ENCODE measurements at regions not wholly inside any gene's neighbourhood (a gene's known extent, or its start where the extent isn't known, plus 50 kb on each side); places are given as distances from the start of the nearest gene placed in this dataset.

- no peak for DNase-seq (ENCODE audit: low spot score in 2 of 2)
- no peak for ATAC-seq
These were observed 99.2 kb downstream of the C12orf50 start for GRCh38 chr12:87930033-87930432.

GRCh38 chr12:87929346-87929745 lies 99.9 kb downstream of the C12orf50 start:
- DNase-seq (ENCODE audit: low spot score in 2 of 2) (no peak), ATAC-seq (no peak)
- no peaks in the 10 kb centered on the region for H3K36me3 Mint-ChIP-seq
- no peak overlapping the region for H3K27ac Mint-ChIP-seq
- H3K9me3 Mint-ChIP-seq, result peaks cover 4 to 9% of the 10 kb centered on the region in 2 donors

More at GRCh38 chr12:87930033-87930432, 99.2 kb downstream of the C12orf50 start:
- no peaks in the 10 kb centered on the region for H3K36me3 Mint-ChIP-seq
- no peak overlapping the region for H3K27ac Mint-ChIP-seq
- H3K9me3 Mint-ChIP-seq, result peaks cover 4 to 9% of the 10 kb centered on the region in 2 donors

DNA sequence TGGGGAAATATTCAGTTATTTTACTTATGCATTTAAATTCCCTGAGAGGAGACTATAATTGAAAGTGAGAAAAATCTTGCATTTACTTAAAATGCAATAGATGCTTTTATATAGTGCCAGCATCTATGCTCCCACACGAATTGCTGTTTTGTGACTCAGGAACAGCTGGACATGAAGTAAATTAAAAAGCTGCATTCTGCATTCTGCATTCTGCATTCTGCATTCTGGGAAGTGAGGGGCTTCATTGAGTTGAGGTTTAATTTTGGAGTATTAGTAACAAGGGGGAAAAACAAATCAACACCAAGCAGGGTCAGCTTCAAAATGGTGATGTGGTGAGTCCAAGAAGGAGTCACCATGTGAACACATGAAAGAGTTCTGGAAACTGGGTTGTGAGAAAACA lies 101.2 kb downstream of the C12orf50 start:
- Mint-ChIP-seq H3K9me3 (peaks cover 0 to 4% of the 10 kb centered on the region in 2 donors), H3K36me3 (no peaks in the 10 kb centered on the region), H3K27ac (no peak overlapping the region)
- DNase-seq (ENCODE audit: low spot score in 2 of 2) (no peak), ATAC-seq (no peak)

DNA sequence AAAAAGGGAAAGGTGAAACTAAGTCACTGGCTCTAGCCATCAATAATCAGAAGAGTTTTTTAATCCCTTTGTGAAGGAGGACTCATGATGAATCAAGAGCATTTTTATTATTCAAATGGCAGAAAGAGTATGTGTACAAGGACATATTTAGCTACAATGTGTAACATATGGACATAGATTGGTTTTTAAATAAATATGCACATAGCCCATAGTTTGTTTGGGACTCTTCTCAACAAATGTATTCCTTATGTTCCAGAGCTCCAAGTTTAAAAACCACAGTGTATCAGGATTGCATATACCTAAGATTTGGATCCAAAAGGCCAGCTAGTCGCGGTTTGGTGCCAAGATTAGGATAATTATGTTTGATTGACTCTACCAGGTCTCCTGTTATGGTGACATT lies 104.2 kb downstream of the C12orf50 start:
- H3K36me3 Mint-ChIP-seq, result no peaks in the 10 kb centered on the region

GRCh38 chr12:87924149-87924548 lies 105.1 kb downstream of the C12orf50 start:
- H3K27ac Mint-ChIP-seq, result no peak overlapping the region
- H3K36me3 Mint-ChIP-seq, result no peaks in the 10 kb centered on the region
- H3K9me3 Mint-ChIP-seq, result peaks cover 0 to 4% of the 10 kb centered on the region in 2 donors
- DNase-seq (ENCODE audit: low spot score in 2 of 2) (no peak), ATAC-seq (no peak)

More for the DNA sequence above, 104.2 kb downstream of the C12orf50 start:
- no peak for DNase-seq (ENCODE audit: low spot score in 2 of 2)
- H3K9me3 Mint-ChIP-seq, result peaks cover 0 to 4% of the 10 kb centered on the region in 2 donors
- H3K27ac Mint-ChIP-seq, result no peak overlapping the region
- ATAC-seq, result no peak

- Mint-ChIP-seq H3K9me3 (no peaks in the 10 kb centered on the region), H3K27ac (no peak overlapping the region), H3K36me3 (no peaks in the 10 kb centered on the region)
- ATAC-seq (no peak), DNase-seq (ENCODE audit: low spot score in 2 of 2) (no peak)
These were observed 105.8 kb downstream of the C12orf50 start for GRCh38 chr12:87923361-87923760.

DNA sequence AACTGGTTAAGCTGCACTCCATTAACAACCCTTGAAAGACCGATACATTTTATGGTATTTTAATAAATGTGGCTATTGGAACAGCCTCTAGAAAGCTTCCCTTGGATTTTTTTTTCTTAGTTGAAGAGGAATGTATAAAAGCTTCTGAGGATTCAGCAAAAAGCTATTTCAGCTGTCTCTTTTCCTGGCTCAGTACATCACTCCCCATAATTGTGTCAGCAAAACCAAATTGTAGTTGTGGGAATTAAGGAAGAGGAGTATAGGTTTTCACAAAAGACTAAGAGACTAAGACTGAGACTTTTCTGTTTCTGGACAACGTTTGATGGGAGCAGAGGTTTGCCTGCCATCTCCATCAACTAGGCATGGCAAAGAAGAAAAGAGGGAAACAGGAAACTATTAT lies 106.5 kb downstream of the C12orf50 start:
- H3K9me3 Mint-ChIP-seq, result no peaks in the 10 kb centered on the region
- DNase-seq (ENCODE audit: low spot score in 2 of 2) (no peak), ATAC-seq (no peak)
- H3K36me3 Mint-ChIP-seq, result no peaks in the 10 kb centered on the region
- H3K27ac Mint-ChIP-seq, result no peak overlapping the region

GRCh38 chr12:87921621-87922020 lies 107.6 kb downstream of the C12orf50 start:
- ATAC-seq (no peak), DNase-seq (ENCODE audit: low spot score in 2 of 2) (no peak)
- Mint-ChIP-seq H3K9me3 (no peaks in the 10 kb centered on the region), H3K36me3 (no peaks in the 10 kb centered on the region), H3K27ac (no peak overlapping the region)

- peaks cover 4 to 7% of the 10 kb centered on the region in 2 donors for H3K9me3 Mint-ChIP-seq
- H3K36me3 Mint-ChIP-seq, result no peaks in the 10 kb centered on the region
- no peak overlapping the region for H3K27ac Mint-ChIP-seq
These were observed 109.1 kb downstream of the C12orf50 start for GRCh38 chr12:87920139-87920538.

GRCh38 chr12:87901457-87901856 lies 127.7 kb downstream of the C12orf50 start:
- Mint-ChIP-seq H3K27ac (no peak overlapping the region), H3K9me3 (peaks cover 0 to 2% of the 10 kb centered on the region in 2 donors), H3K36me3 (no peaks in the 10 kb centered on the region)
- no peak for DNase-seq (ENCODE audit: low spot score in 2 of 2)
- no peak for ATAC-seq

More at GRCh38 chr12:87920139-87920538, 109.1 kb downstream of the C12orf50 start:
- DNase-seq (ENCODE audit: low spot score in 2 of 2) (no peak), ATAC-seq (no peak)

DNA sequence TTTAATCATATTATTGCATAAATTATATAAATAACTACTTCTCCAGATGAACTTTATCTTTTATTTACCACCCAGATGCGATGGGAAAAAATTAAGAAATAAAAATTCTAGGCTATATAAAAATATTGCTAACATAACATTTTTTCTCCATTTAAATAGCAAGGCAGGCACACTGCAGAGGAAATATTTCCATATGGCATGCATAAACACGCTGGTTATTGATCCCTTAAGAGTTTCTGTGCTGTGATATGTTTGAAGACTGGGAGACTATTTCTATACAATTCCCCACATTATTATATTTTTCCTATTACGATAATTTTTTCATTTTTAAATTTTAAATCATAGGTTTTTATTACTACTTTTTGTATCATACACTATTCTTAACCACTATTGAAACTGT lies 131.5 kb downstream of the C12orf50 start:
- DNase-seq (ENCODE audit: low spot score in 2 of 2) (no peak), ATAC-seq (no peak)
- Mint-ChIP-seq H3K9me3 (peaks cover 0 to 6% of the 10 kb centered on the region in 2 donors), H3K27ac (no peak overlapping the region), H3K36me3 (no peaks in the 10 kb centered on the region)

DNA sequence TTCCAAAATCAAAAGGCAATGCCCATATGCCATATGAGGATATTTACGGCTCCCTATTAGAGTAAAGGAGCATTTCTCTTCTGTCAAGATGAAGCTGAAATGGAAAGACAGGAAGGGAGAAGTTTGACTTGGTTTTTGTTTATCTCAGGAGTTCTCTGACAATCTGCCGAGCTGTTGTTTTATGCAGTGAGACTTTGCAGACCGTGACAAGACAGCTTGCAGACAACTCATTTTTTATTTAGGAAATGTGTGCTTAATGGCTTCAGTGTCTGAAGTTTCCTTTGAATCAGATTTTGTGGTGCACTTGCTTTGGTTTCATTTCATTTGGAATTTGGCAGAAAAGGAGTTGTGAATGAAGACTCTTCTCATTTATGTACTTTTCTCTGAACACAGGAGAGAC lies 145.4 kb downstream of the C12orf50 start:
- H3K27ac Mint-ChIP-seq, result no peak overlapping the region
- H3K9me3 Mint-ChIP-seq, result peaks cover 0 to 4% of the 10 kb centered on the region in 2 donors
- ATAC-seq, result no peak
- DNase-seq (ENCODE audit: low spot score in 2 of 2), result no peak
- no peaks in the 10 kb centered on the region for H3K36me3 Mint-ChIP-seq

GRCh38 chr12:87879141-87879540 lies 150.1 kb downstream of the C12orf50 start:
- Mint-ChIP-seq H3K27ac (no peak overlapping the region), H3K9me3 (peaks cover 0 to 4% of the 10 kb centered on the region in 2 donors), H3K36me3 (no peaks in the 10 kb centered on the region)
- DNase-seq (ENCODE audit: low spot score in 2 of 2) (no peak), ATAC-seq (no peak)

DNA sequence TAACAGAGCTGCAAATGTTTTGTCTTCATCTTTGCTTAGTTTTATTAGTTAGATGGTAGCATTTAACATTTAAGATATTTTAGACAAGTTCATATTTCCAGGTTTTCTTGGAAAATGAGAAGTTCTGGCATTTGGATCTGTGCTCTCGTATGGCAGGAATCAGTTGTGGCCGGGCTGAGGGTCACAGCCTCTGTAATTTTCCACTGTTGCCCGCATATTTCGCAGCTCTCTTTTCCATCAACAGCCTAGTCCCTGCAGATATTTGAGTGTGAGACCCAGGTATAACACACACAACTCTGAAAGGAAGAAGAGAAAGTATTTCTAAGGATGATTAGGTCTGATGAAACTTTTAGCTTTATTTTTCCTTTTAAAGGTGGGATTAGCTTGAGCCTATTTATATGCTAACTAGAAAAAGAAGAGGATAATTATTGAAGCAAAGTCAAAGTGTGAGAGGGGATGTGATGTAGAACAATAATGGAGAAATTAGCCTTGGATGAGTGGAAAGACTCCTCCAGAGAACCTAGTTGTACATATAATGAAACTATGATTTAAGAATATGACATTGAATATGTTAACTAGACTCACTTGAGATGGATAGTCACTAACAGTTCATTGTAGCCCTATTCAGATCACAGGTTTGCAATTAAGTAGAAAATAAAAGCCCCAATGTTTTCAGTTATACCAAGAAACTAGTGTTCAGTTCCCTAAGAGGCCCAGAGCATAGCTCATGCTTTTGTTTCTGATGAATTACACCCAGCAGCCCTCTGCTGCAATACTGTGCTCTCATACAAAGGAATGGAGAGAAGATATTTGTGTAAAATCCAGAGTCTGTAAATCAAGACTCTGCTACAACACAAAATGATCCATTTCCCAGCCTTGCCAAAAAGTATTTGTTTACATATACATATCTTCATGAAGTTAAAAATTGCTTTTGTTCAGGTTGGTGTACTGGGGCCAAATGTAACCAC lies 158.4 kb downstream of the C12orf50 start:
- DNase-seq (ENCODE audit: low spot score in 2 of 2) (no peak), ATAC-seq (no peak)

DNA sequence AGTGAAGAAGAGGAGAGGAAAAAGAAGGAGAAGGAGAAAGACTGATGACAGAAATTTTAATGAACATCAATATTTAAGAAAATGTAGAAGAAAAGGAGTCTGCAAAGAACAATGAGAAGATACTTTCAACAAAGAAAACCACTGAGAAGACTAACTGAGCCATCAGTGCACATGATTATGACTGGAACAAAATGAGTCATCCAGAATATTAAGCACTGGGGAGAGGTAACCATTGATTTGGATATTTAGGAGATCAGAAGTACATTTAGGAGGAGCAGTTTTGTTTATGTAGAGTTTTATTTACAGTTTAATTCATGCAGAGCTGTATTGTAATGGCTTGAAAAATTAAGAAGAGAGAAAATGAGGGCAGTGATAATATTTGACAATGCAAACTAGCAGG lies 159.1 kb downstream of the C12orf50 start:
- H3K27ac Mint-ChIP-seq, result no peak overlapping the region
- H3K9me3 Mint-ChIP-seq, result no peaks in the 10 kb centered on the region
- no peak for ATAC-seq

More for the DNA sequence above, 158.4 kb downstream of the C12orf50 start:
- Mint-ChIP-seq H3K9me3 (no peaks in the 10 kb centered on the region), H3K27ac (no peak overlapping the region), H3K36me3 (no peaks in the 10 kb centered on the region)

GRCh38 chr12:87866578-87867292 lies 162.5 kb downstream of the C12orf50 start:
- ATAC-seq (no peak), DNase-seq (ENCODE audit: low spot score in 2 of 2) (no peak)

More for the DNA sequence above, 159.1 kb downstream of the C12orf50 start:
- DNase-seq (ENCODE audit: low spot score in 2 of 2), result no peak
- H3K36me3 Mint-ChIP-seq, result no peaks in the 10 kb centered on the region

GRCh38 chr12:87861791-87862190 lies 167.4 kb downstream of the C12orf50 start:
- H3K27ac Mint-ChIP-seq, result no peak overlapping the region
- DNase-seq (ENCODE audit: low spot score in 2 of 2), result no peak
- ATAC-seq, result no peak
- H3K9me3 Mint-ChIP-seq, result no peaks in the 10 kb centered on the region
- H3K36me3 Mint-ChIP-seq, result no peaks in the 10 kb centered on the region

More at GRCh38 chr12:87866578-87867292, 162.5 kb downstream of the C12orf50 start:
- H3K27ac Mint-ChIP-seq, result no peak overlapping the region
- no peaks in the 10 kb centered on the region for H3K36me3 Mint-ChIP-seq
- H3K9me3 Mint-ChIP-seq, result no peaks in the 10 kb centered on the region
